ENCODE measurements at regions not wholly inside any gene's neighbourhood (a gene's known extent, or its start where the extent isn't known, plus 50 kb on each side); places are given as distances from the start of the nearest gene placed in this dataset.

- no peak overlapping the region for H3K4me3 ChIP-seq
- no peak for TF ChIP-seq CTCF (IDR thresholded peaks at IDR 0.05)
- no peak for TF ChIP-seq POLR2A (IDR thresholded peaks at IDR 0.05)
- 97 to 100% (median 98%) methylated on average over 1 of the region's 1 CpG for WGBS, 4 donors
- H3K9me3 ChIP-seq, result peaks cover 0 to 3% (median 0%) of the 10 kb centered on the region in 12 donors
- no peaks in the 10 kb centered on the region for H3K27me3 ChIP-seq
- H3K4me1 ChIP-seq, result peaks cover 0 to 20% (median 2%) of the 10 kb centered on the region in 12 donors
- no peak overlapping the region for H3K27ac ChIP-seq
- intact Hi-C loops (cut with DNase I), result no loop called here
- H3K36me3 ChIP-seq, result no peaks in the 10 kb centered on the region
- DNase-seq (no peak), ATAC-seq (no peak)
These were observed 494.7 kb downstream of the INSC start for GRCh38 chr11:15609445-15609844.

GRCh38 chr11:15610881-15611280 lies 496.2 kb downstream of the INSC start:
- DNase-seq (no peak), ATAC-seq (no peak)
- intact Hi-C loops (cut with DNase I), result no loop called here
- no peaks in the 10 kb centered on the region for H3K27me3 ChIP-seq
- no peak for TF ChIP-seq CTCF (IDR thresholded peaks at IDR 0.05)
- no peak for TF ChIP-seq POLR2A (IDR thresholded peaks at IDR 0.05)
- no peak overlapping the region for H3K4me3 ChIP-seq
- 35 to 56% (median 52%) methylated on average over 5 of the region's 5 CpGs for WGBS, 4 donors
- H3K4me1 ChIP-seq, result peaks cover 0 to 27% (median 1%) of the 10 kb centered on the region in 12 donors
- H3K36me3 ChIP-seq, result no peaks in the 10 kb centered on the region
- H3K27ac ChIP-seq, result no peak overlapping the region
- peaks cover 0 to 3% (median 0%) of the 10 kb centered on the region in 12 donors for H3K9me3 ChIP-seq

GRCh38 chr11:15613251-15613650 lies 498.5 kb downstream of the INSC start:
- no peak overlapping the region for H3K27ac ChIP-seq
- peaks cover 0 to 27% (median 1%) of the 10 kb centered on the region in 12 donors for H3K4me1 ChIP-seq
- DNase-seq, result no peak
- H3K4me3 ChIP-seq, result no peak overlapping the region
- TF ChIP-seq POLR2A (IDR thresholded peaks at IDR 0.05), result no peak
- no peak for TF ChIP-seq CTCF (IDR thresholded peaks at IDR 0.05)
- H3K27me3 ChIP-seq, result no peaks in the 10 kb centered on the region
- WGBS, 4 donors, result 45 to 61% (median 50%) methylated on average over 1 of the region's 1 CpG
- peaks cover 0 to 3% (median 0%) of the 10 kb centered on the region in 12 donors for H3K9me3 ChIP-seq
- no peaks in the 10 kb centered on the region for H3K36me3 ChIP-seq
- no peak for ATAC-seq
- intact Hi-C loops (cut with DNase I), result no loop called here

- 13 to 33% (median 31%) methylated on average over 1 of the region's 1 CpG for WGBS, 4 donors
- DNase-seq, result no peak
- intact Hi-C loops (cut with DNase I), result no loop called here
These were observed 499.1 kb downstream of the INSC start for GRCh38 chr11:15613789-15614188.

More at GRCh38 chr11:15613789-15614188, 499.1 kb downstream of the INSC start:
- H3K36me3 ChIP-seq, result no peaks in the 10 kb centered on the region
- H3K9me3 ChIP-seq, result peaks cover 0 to 3% (median 0%) of the 10 kb centered on the region in 12 donors
- H3K4me1 ChIP-seq, result peaks cover 0 to 27% (median 1%) of the 10 kb centered on the region in 12 donors
- no peak for TF ChIP-seq CTCF (IDR thresholded peaks at IDR 0.05)
- TF ChIP-seq POLR2A (IDR thresholded peaks at IDR 0.05), result no peak
- no peak overlapping the region for H3K4me3 ChIP-seq
- no peaks in the 10 kb centered on the region for H3K27me3 ChIP-seq
- peak overlapping the region in 3 of 12 donors; percentile 7 to 55 (median 32) for H3K27ac ChIP-seq
- peak in 2 of 4 donors; percentile 55 to 67 for ATAC-seq
